ENCODE measurements at regions not wholly inside any gene's neighbourhood (a gene's known extent, or its start where the extent isn't known, plus 50 kb on each side); places are given as distances from the start of the nearest gene placed in this dataset.
"Not testable (repeated sequence)": the region's sequence is repeated elsewhere in the genome, so short reads cannot be mapped to it uniquely, and the experiment has no call there.

DNA sequence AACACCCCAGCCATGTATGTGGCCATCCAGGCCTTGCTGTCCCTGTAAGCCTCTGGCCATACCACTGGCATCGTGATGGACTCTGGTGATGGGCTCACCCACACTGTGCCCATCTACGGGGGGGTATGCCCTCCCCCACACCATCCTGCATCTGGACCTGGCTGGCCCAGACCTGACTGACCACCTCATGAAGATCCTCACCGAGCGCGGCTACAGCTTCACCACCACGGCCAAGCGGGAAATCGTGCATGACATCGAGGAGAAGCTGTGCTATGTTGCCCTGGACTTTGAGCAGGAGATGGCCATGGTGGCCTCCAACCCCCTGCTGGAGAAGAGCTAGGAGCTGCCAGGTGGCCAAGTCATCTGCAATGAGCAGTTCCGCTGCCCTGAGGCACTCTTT lies 80.4 kb upstream of the ZCCHC2 start:
- no peak for DNase-seq

DNA sequence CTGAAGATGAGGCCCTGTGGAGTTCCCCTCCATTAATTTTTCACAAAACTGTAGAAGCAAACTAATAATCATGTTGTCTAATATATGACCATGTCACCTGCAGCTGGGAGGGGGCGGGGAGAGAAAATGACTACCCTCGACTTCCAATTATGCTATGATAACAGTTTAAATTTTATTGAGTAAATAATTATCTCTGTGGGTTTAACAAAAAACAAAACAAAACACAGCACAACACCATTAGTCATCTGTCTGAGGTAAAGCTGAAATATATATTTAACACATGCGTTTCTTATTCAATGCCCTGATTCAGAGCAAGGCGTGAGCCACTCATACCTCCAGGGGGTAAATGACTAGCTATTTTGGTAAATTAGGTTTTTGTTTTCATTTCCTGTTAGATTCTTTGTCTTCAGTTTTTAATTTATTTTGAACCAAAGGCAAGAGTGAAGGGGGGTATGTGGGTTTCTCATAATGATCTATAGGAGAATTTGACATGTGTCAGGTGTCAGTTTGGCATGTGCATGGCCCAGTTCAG lies 77.4 kb upstream of the ZCCHC2 start:
- DNase-seq: no peak

DNA sequence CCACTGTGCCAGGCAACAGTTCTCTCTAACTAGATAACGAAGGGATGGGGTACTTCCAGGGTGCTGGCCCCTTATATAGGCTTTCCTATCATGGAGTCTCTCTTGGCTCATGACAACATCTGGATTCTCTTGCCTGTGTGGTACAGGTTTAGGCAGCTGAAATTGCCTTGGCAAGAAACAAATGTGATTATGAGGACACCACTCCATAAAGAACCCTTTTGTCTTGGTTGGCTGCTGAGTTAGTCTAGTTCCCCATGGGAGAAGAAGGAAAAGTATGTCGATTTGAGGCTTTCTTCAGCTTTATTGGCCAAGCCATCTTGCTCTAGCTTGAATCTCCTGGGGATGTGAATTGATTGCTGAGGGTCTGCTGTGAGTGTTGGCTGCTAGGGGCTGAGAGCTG lies 76.3 kb upstream of the ZCCHC2 start:
- no peak for DNase-seq

DNA sequence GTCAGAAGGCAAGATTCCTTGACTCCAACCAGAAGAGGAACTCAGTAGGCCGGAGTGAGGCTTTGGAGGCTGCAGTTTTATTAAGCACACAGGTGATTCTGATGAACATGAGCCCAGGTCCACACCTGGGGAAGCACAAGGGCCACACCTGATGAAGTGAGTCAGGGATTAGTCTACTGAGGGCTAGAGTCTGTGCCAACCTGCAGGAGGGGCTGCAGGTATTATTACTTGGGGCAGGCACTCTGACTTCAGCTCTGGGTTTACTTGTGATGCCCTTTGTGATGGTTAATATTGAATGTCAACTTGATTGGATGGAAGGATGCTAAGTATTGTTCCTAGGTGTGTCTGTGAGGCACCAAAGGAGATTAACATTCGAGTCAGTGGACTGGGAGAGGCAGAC lies 75.2 kb upstream of the ZCCHC2 start:
- DNase-seq: no peak

DNA sequence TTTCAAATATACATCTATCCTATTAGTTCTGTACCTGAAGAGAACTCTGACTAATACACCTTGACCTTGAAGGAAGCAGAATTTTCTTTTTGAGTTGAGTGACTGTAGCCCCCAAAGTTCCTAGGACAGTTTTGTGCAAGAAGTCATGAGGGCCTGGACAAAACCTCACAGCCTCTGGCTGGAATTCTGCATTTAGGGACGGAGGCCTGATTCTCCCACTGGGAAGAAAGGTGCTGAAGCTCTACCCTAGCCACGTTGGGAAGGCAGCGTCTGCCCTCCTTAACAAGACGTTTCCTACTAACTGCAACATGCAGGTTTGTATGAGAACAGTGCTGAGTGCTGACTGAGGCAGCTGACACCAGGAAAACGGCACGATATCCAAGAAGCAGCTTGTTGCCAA lies 74.4 kb upstream of the ZCCHC2 start:
- DNase-seq: no peak

DNA sequence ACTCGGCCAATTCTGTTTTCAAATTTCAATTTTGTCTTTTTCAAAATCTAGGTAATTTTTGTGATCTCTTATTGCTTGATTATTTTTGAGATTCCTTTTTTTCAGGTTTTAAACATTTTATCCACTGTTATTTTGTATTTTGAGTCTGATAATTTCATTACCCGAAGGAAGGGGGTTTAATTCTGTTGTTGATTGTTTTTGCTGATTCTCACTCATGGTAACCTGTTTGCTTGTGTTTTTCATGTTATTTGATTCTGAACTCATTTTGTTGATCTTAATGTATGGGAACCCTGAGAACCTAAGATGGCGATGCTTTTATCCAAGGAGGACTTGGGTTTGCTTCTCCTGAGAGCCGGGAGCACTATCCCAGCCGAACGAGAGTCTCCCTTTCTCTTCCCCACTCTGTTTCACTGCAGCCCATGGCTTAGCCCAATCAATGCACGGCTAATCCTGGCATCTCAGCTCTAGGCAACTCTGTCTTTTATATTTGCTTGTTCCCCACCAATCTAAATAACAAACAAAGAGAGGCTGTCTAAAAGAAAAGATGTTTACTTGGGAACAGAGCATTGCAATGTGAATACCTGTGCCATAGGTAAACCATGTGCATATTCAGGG lies 73.2 kb upstream of the ZCCHC2 start:
- no peak for DNase-seq

DNA sequence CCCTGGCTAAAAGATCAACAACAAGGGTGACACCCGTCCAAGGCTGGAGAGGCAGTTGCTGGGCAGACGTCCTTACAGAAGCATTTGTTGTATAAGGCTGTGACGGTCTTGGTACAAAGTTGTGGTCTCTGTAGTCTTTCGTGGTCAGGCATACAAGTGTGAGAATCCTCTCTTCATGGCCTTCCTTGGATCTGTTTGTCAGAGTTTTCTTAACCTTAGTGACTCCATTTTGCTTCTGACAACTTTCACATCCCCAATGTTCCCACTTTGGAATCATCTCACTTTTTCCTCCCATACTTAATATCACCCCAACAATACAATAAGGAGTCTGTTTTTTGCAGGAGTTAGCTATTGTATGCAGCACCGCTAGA lies 72.7 kb upstream of the ZCCHC2 start:
- no peak for DNase-seq

DNA sequence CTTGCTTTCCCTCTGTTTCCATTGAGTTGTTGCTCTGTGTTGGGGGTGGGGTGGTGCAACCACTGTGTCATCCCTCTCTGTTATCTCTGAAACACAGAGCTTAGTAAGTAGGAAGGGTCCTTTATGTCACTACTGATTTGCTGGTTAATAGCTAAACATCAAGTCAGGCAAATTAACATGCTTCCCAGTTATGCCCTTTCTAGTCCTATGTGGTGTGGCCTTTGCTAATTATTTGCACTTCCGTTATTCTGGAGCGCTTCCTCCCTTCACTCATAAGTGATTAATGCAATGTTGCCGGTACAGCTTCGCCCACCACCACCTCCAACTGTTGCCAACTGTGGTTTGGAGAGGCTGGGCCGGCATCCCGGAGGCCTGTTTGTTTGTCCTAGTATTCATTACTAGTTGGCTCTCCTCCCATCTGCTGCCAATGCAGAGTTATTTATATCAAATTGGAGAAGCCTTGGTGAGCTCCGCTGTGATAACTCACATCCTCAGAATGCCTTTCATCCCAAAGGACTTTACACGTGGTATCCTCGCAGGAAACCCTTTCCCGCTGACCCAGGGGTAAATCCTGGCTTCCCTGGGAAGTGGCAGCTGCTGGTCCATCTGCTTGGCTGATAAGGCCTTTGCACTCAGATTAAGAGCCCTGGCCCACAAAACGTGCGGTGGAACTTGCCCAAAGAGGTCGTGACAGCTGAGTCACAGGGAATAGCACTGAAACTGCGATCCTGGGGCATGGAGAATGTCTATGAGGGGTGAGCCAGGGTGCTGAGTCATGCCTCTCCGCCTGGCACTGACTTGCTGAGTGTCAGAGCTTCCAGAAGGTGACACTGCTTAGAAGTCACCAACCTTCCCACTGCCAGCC lies 72.0 kb upstream of the ZCCHC2 start:
- peak in 1 of 2 donors; percentile 47 for DNase-seq

DNA sequence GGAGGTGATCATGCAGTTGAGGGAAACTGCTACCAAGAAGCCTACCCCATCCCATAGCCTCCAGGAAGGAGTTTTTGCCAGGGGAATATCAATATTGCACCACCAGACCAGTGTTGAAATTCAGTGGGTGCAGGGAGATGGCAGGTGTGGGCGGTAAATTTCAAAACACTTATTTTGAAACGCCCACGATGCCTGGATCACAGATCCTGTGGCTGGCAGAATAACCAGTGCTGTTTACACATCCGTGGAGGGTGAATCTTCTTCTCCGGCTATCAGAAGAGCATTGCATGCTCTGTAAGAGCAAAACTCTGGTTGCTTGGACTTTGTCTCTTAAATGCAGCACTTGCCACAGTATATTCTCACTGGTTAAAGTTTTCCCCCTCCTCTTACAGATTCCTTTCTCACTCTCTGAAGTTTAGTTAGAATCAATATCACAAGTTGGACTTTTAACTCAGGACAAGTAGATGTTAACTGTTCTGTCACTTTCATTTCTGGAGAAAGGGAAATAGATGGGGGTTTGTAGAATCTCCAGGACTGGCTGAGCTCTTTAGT lies 70.5 kb upstream of the ZCCHC2 start:
- no peak for DNase-seq

DNA sequence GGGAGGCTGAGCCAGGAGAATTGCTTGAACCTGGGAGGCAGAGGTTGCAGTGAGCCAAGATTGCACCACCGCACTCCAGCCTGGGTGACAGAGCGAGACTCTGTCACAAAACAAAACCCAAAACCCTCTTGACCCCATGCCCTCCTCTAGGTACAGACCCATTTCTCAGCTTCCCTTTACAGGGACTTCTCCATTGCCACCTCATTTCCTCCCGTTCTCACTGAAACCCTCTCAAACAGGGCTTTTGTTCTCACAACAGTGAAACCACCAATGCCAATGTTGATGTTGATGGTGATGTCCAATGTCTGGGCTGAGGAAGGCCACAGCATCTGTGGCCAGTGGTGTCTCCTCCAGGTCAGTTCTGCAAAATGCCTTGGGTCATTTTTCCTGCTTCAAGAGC lies 69.0 kb upstream of the ZCCHC2 start:
- no peak for DNase-seq

DNA sequence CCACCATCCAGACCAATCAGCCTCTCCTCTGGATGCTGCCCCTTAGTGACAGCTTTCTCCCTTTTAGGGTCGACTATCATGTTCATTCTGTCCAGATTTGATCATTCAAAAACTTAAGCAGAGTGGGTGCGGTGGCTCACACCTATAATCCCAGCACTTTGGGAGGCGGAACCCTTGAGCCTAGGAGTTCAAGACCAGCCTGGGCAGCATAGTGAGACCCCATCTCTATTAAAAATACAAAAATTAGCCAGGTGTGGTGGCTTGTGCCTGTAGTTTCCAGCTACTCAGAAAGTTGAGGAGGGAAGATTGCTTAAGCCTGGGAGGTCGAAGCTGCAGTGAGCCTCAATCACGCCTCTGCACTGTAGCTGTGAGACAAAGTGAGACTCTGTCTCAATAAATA lies 68.3 kb upstream of the ZCCHC2 start:
- no peak for DNase-seq

DNA sequence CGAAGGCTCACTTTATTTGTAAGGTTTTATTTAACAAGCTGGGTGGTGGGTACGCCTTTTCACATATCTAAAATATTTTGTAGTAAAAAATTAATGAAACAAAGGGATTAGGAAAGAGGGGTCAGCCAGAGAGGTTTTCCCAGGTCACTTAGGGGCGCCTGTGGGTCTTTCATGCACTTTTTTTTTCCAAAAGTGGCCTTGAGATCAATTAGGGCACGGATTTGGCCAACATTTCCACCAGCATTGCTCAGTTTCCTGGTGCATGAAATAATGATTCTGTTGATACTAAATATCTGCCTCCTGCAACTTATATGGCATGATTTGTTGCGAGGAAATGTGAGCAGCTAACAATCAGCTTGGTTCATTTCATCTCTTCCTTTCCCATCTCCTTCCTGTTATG lies 67.6 kb upstream of the ZCCHC2 start:
- no peak for DNase-seq

DNA sequence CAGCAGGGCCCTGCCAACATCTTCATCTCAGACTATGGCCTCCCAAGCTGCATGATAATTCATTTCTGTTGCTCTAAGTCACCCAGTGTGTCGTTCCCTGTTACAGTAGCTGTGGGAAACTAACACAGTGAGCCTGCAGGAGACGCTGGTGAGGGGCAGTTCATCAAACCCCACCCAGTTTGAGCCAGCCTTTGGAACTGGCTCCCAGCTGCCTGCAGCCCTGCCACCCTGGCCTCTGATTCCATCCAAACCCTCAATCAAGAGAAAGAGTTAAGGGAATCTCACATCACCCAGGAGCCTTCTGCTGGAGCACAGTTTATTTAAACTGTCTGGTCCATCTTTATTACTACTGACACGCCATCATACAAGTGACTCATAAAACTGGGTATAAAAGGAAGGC lies 64.9 kb upstream of the ZCCHC2 start:
- no peak for DNase-seq

DNA sequence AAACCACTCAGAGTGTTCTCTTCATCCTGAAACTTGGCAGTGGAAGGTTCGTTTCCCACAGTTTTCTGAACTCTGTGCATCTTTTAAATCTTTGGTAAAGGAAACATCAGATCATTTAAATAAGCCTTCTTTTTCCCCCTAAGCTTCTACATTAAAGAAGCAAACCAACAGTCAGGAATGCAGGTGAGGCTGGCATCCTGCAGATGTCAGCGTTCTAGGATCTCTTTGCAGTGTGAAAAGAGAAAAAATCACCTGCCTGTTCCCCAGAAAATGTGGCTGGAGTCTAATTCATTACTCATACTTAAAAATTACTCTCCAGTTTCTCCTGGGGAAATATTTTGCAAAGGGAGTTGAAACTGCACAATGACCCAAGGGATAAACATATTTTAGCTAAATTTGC lies 64.5 kb upstream of the ZCCHC2 start:
- DNase-seq: no peak

DNA sequence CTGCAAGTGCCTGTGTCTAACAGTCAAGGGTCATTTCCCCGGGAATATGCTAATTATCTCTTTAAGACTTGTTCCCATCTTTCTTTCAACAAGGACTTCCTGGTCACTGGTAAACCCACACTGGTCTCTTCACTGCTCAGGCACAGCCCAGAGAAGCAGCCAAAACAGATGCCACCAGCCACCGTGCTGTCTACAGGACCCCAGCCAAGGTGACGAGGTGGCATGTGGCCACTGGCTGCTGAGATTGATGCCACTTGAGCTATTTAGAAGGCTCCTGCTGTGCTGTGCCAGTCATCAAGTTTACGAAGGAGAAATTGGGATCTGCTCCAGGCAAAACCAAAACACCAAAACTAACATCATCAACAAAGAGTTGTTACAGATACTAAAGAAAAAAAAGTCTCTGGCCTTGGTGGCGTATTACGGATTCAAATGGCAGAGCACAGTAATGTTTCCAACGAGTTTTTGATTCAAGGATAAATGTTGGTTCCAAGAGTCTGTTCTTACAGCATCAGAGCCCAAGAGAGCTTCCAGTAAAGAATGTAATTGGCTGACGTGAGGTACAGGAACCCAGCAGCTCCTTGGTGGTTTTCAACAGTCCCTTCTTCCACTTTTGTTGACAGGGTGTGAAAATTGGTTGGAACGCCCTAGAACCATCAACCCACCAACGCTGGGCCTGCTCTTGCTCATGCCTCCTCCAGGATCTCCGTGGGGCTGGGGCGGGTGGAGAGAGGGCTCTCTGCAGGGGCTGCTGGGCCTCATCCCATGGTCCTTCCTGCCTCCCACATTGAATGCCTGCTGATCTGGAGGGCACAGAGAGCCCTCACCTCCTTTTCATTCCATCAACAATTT lies 63.7 kb upstream of the ZCCHC2 start:
- no peak for DNase-seq

DNA sequence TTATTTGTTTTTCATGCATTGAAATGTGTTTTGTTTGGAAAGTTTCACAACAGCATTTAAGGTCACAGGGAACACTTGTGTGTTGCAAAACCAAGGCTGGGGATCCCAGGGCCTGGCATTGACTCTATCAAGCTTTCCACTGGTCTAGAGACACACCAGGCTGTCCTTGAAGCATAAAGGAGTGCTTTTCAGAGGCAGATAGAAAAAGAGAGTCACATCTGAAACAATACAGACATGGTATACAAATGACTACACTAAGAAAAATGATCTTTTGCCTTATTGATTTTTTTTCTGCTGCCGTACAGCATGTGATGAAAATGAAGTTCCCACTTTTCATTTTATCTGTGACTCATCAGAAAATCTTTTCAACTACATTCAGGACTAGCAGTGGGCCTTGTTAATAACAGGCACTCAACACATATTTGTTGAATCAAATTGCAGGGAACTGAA lies 61.9 kb upstream of the ZCCHC2 start:
- no peak for DNase-seq

DNA sequence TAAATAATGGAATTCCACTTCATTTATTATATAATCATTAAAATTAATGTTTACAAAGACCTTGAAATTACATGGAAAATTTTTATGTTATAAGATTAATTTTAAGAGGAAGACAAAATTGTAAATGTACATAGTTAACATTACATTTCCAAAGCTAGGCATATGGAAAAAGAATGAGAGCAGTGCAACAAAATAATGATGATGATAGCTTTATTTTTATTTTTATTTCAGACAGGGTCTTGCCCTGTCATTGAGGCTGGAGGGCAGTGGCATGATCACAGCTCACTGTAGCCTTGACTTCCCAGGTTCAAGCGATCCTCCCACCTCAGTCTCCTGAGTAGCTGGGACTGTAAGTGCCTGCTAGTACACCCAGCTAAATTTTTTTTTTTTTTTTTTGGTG lies 61.2 kb upstream of the ZCCHC2 start:
- DNase-seq: no peak

DNA sequence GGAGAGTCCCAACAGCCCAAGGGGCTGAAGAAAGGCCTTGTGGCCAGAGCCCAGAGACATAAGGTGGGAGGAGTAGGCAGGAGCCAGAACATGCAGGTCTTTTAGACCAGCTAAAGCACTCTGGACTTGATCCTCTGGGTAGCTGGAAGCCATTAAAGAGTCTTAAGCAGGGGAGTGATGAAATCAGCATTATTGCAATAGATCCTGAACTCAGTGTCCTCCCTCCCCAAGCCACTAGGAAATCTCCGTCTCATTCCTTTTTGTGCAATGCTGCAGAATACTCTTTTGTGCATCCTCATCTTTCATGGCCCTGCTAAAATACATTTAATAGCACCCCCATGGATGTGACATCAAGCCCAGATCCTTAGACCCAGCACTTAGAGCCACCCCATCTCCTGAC lies 58.6 kb upstream of the ZCCHC2 start:
- DNase-seq: no peak

DNA sequence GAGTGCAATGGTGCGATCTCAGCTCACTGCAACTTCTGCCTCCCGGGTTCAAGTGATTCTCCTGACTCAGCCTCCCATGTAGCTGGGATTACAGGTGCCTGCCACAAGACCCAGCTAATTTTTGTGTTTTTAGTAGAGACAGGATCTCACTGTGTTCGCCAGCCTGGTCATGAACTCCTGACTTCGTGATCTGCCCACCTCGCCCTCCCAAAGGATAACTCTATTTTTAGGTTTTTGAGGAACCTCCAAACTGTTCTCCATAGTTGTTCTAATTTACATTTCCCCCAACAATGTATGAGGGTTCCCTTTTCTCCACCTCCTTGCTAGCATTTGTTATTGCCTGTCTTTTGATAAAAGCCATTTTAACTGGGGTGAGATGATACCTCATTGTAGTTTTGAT lies 53.7 kb upstream of the ZCCHC2 start:
- not testable (repeated sequence) for DNase-seq
